Upper lobe of right lung (tissue), 1 donor: ENCODE measurements at regions not wholly inside any gene's neighbourhood (a gene's known extent, or its start where the extent isn't known, plus 50 kb on each side); places are given as distances from the start of the nearest gene placed in this dataset.

Source experiments
- ATAC-seq: fragments of 200-7000 bp; cut with Tn5 transposase; one replicate; pipeline ENCODE4 v1.9.1; 2020; ENCODE audit warnings: mild to moderate bottlenecking, moderate library complexity
- DNase-seq: peaks from one replicate; pipeline ENCODE4 v3.0.0-alpha.2; 2020
- H3K27ac ChIP-seq: fragments of 200-600 bp; one replicate; pipeline ENCODE4 v1.8.0; 2022
- H3K27me3 ChIP-seq: fragments of 200-600 bp; one replicate; pipeline ENCODE4 v1.8.0; 2022; ENCODE audit warnings: mild to moderate bottlenecking
- H3K36me3 ChIP-seq: fragments of 200-600 bp; one replicate; pipeline ENCODE4 v1.8.0; 2022
- H3K4me1 ChIP-seq: fragments of 200-600 bp; one replicate; pipeline ENCODE4 v1.8.0; 2022
- H3K4me3 ChIP-seq: fragments of 200-600 bp; one replicate; pipeline ENCODE4 v1.8.0; 2022; ENCODE audit warnings: mild to moderate bottlenecking
- H3K9me3 ChIP-seq: fragments of 200-600 bp; one replicate; pipeline ENCODE4 v1.8.0; 2022
- intact Hi-C: fragments of 100-400 bp; cut with DNase I; formaldehyde crosslinking; loops from one replicate; pipeline ENCODE4 v1.11.0; 2022
- TF ChIP-seq, protein P1 (sequence below): fragments of 200-600 bp; IDR thresholded peaks from one replicate; pipeline ENCODE4 v1.8.0; 2022; ENCODE audit warnings: antibody characterized with exemption
- donor health status: DM: no; HTN: yes; CAD: no; lungs with severe emphysema.

- intact Hi-C loops: no loop called here
- no peak overlapping the region for H3K27ac ChIP-seq
- no peaks in the 10 kb centered on the region for H3K36me3 ChIP-seq
- H3K4me1 ChIP-seq: no peaks in the 10 kb centered on the region
- ATAC-seq (no peak), DNase-seq (no peak)
- H3K4me3 ChIP-seq: no peak overlapping the region
- TF ChIP-seq, protein P1, sequence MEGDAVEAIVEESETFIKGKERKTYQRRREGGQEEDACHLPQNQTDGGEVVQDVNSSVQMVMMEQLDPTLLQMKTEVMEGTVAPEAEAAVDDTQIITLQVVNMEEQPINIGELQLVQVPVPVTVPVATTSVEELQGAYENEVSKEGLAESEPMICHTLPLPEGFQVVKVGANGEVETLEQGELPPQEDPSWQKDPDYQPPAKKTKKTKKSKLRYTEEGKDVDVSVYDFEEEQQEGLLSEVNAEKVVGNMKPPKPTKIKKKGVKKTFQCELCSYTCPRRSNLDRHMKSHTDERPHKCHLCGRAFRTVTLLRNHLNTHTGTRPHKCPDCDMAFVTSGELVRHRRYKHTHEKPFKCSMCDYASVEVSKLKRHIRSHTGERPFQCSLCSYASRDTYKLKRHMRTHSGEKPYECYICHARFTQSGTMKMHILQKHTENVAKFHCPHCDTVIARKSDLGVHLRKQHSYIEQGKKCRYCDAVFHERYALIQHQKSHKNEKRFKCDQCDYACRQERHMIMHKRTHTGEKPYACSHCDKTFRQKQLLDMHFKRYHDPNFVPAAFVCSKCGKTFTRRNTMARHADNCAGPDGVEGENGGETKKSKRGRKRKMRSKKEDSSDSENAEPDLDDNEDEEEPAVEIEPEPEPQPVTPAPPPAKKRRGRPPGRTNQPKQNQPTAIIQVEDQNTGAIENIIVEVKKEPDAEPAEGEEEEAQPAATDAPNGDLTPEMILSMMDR: no peak
- H3K27me3 ChIP-seq: no peaks in the 10 kb centered on the region
- no peaks in the 10 kb centered on the region for H3K9me3 ChIP-seq
Observed at GRCh38 chr21:38556390-38556789, 58.1 kb upstream of the ERG start.

DNA sequence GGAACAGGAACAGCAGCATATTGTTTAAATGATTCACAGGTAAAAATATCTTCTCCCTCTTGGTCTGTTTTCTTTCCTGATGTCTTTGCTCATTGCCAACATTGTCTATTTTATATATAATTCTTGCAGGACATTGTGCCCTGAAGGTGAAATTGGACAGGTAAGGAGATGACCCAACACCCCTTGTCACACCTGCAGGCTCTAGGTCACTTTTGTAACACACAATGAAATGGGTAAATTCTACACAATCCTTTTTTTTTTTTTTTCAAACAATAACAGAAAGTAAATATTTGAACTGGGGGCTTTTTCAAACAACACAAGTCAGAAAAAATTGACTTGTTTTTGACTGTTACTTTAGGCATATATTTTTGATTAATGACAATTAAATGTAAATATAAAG lies 62.9 kb upstream of the ERG start:
- TF ChIP-seq, protein P1: no peak
- Histone ChIP-seq H3K27ac (no peak overlapping the region), H3K36me3 (no peaks in the 10 kb centered on the region), H3K4me3 (no peak overlapping the region), H3K27me3 (no peaks in the 10 kb centered on the region), H3K9me3 (no peaks in the 10 kb centered on the region), H3K4me1 (no peaks in the 10 kb centered on the region)
- intact Hi-C loops: no loop called here
- no peak for DNase-seq
- ATAC-seq: no peak

DNA sequence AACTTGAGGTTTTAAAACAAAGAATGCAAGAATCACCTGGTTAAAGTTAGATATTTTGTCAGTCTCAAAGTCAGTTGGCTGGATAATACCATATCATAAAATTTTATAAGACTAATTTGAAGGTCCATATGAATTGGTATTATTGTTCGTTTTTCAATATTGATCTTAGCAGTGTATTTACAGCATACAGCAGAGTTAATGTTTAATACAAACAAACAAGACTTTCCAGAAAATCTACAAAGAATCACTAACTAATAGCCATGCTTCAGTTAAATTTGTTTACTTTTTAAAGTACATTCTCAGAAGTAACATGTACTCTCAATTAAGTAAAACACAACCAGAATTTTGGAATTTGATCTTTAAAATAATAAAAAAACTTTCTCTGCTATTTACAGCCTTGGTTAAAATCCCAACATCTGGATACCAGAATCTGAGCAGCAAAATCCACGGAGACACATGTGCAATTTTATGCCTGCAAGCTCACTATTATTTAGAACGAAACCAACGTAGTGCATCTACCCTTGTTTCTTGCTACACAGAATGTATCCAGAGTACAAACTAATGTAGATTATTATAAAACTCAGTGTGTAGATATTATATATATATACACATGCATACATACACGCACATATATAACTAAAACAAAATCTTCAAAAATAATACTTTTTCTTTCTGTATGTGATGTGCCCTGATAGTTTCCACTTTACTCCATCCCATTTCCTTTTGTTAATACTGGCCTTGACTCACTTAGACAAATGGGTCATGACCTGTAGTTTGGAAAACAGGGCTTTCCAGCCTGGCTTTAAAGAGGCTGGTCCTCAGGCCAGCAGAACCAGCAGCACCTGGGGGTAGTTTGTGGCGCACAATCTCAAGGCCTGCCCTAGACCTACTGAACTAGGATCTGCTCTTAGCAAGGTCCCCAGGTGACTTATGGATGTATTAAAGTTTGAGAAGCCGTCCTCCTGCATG lies 63.6 kb upstream of the ERG start:
- DNase-seq: no peak
- Histone ChIP-seq H3K27me3 (no peaks in the 10 kb centered on the region), H3K36me3 (no peaks in the 10 kb centered on the region), H3K27ac (no peak overlapping the region), H3K4me3 (no peak overlapping the region), H3K4me1 (no peaks in the 10 kb centered on the region), H3K9me3 (no peaks in the 10 kb centered on the region)
- ATAC-seq: no peak
- intact Hi-C loops: no loop called here
- TF ChIP-seq, protein P1: no peak

GRCh38 chr21:38567335-38567969 lies 69.2 kb upstream of the ERG start:
- Histone ChIP-seq H3K27ac (no peak overlapping the region), H3K36me3 (no peaks in the 10 kb centered on the region), H3K4me1 (no peaks in the 10 kb centered on the region), H3K27me3 (no peaks in the 10 kb centered on the region), H3K9me3 (no peaks in the 10 kb centered on the region), H3K4me3 (peak overlapping the region; percentile 25)
- no peak for ATAC-seq
- TF ChIP-seq, protein P1: no peak
- no peak for DNase-seq
- intact Hi-C loops: no loop called here

DNA sequence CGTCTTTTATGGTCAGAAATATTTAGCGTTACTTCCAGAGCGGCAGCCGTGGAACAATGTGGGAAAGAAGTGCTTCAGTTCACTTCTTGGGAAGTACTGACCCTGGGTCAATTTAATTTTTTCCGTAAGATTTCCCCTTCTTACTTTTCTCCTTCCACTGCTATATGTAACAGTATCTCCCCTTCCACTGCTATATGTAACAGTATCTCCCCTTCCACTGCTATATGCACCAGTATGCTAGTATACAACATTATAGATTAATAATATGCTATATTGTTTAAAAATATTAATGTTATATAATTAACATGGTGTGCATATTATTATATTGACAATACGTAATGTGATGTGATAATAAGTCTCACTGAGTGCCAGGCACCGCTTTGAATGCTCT lies 69.7 kb upstream of the ERG start:
- H3K36me3 ChIP-seq: no peaks in the 10 kb centered on the region
- peak overlapping the region; percentile 25 for H3K4me3 ChIP-seq
- no peaks in the 10 kb centered on the region for H3K9me3 ChIP-seq
- TF ChIP-seq, protein P1: no peak
- no peak overlapping the region for H3K27ac ChIP-seq
- no peak for DNase-seq
- ATAC-seq: no peak
- no peaks in the 10 kb centered on the region for H3K27me3 ChIP-seq
- intact Hi-C loops: no loop called here
- H3K4me1 ChIP-seq: no peaks in the 10 kb centered on the region
